WTC11 (cell line): ENCODE measurements at regions not wholly inside any gene's neighbourhood (a gene's known extent, or its start where the extent isn't known, plus 50 kb on each side); places are given as distances from the start of the nearest gene placed in this dataset.

Source experiments
- ATAC-seq: fragments of 200-7000 bp; cut with Tn5 transposase; 2 replicates; pipeline ENCODE4 v1.10.0; 2021; ENCODE audit warnings: mild to moderate bottlenecking, moderate library complexity
- CTCF ChIA-PET: fragments of 300-600 bp; sonication (Branson Sonifier 250); formaldehyde crosslinking; loops from one replicate; lab custom pipeline; 2021; ENCODE audit warnings: antibody characterized with exemption; lab: Charles Lee
- POLR2A ChIA-PET: fragments of 350-600 bp; sonication (Branson Sonifier 250); formaldehyde crosslinking; loops from one replicate; lab custom pipeline; 2021; ENCODE audit warnings: antibody characterized with exemption; lab: Charles Lee
- DNase-seq: peaks from one replicate; pipeline ENCODE4 v3.0.0; 2021; ENCODE audit warnings: low spot score
- H3K27ac Mint-ChIP-seq: 2 replicates; pipeline ENCODE4 v1.8.0; 2021; ENCODE audit warnings: mixed read lengths
- H3K27me3 Mint-ChIP-seq: 2 replicates; pipeline ENCODE4 v1.8.0; 2021; ENCODE audit warnings: low read depth, mild to moderate bottlenecking, moderate library complexity, mixed read lengths
- H3K36me3 Mint-ChIP-seq: 2 replicates; pipeline ENCODE4 v1.8.0; 2021; ENCODE audit warnings: mixed read lengths
- H3K4me1 Mint-ChIP-seq: 2 replicates; pipeline ENCODE4 v1.8.0; 2022; ENCODE audit warnings: mixed read lengths
- H3K4me3 Mint-ChIP-seq: 2 replicates; pipeline ENCODE4 v1.8.0; 2021; ENCODE audit warnings: mild to moderate bottlenecking, moderate library complexity, mixed read lengths
- H3K9me3 Mint-ChIP-seq: 2 replicates; pipeline ENCODE4 v1.8.0; 2021; ENCODE audit warnings: mixed read lengths
- AR ChIP-seq: fragments of 250-450 bp; sonication (Bioruptor Pico); IDR thresholded peaks from 2 replicates; pipeline ENCODE4 v1.9.0; 2021; ENCODE audit warnings: mild to moderate bottlenecking
- E2F1 ChIP-seq: sonication (generic); formaldehyde crosslinking; IDR thresholded peaks from 2 replicates; pipeline ENCODE4 v1.8.0; 2022; ENCODE audit warnings: mild to moderate bottlenecking, missing genetic modification reagents
- ELF4 ChIP-seq: sonication (generic); formaldehyde crosslinking; IDR thresholded peaks from 2 replicates; pipeline ENCODE4 v1.8.1; 2022; ENCODE audit warnings: low read depth, mild to moderate bottlenecking, moderate library complexity, missing genetic modification reagents
- ESRRA ChIP-seq: sonication (generic); formaldehyde crosslinking; IDR thresholded peaks from 2 replicates; pipeline ENCODE4 v1.8.1; 2022; ENCODE audit warnings: mild to moderate bottlenecking, missing genetic modification reagents, borderline replicate concordance
- FOXP1 ChIP-seq: sonication (generic); formaldehyde crosslinking; IDR thresholded peaks from 2 replicates; pipeline ENCODE4 v1.8.0; 2022; ENCODE audit warnings: missing genetic modification reagents, mild to moderate bottlenecking, moderate library complexity, borderline replicate concordance
- HMGA2 ChIP-seq: fragments of 250-450 bp; sonication (Bioruptor Pico); IDR thresholded peaks from 2 replicates; pipeline ENCODE4 v1.4.0; 2021; ENCODE audit warnings: mild to moderate bottlenecking, moderate library complexity
- MXD4 ChIP-seq: fragments of 250-450 bp; sonication (Bioruptor Pico); IDR thresholded peaks from 2 replicates; pipeline ENCODE4 v1.8.0; 2021; ENCODE audit warnings: mild to moderate bottlenecking, moderate library complexity, borderline replicate concordance
- NR2C2 ChIP-seq: sonication (generic); formaldehyde crosslinking; IDR thresholded peaks from 2 replicates; pipeline ENCODE4 v1.8.0; 2022; ENCODE audit warnings: mild to moderate bottlenecking, missing genetic modification reagents
- NR3C1 ChIP-seq: sonication (generic); formaldehyde crosslinking; conservative IDR thresholded peaks from 2 replicates; pipeline ENCODE4 v1.8.1; 2023; ENCODE audit warnings: low read depth, mild to moderate bottlenecking, missing genetic modification reagents
- PRRX2 ChIP-seq: fragments of 250-450 bp; sonication (Bioruptor Pico); IDR thresholded peaks from 2 replicates; pipeline ENCODE4 v1.8.0; 2021; ENCODE audit warnings: mild to moderate bottlenecking
- RELA ChIP-seq: sonication (generic); formaldehyde crosslinking; IDR thresholded peaks from 2 replicates; pipeline ENCODE4 v1.8.1; 2022; ENCODE audit warnings: missing genetic modification reagents, mild to moderate bottlenecking, borderline replicate concordance
- SMAD3 ChIP-seq: sonication (generic); formaldehyde crosslinking; IDR thresholded peaks from 2 replicates; pipeline ENCODE4 v1.8.0; 2022; ENCODE audit warnings: missing genetic modification reagents, mild to moderate bottlenecking, borderline replicate concordance
- ZNF512 ChIP-seq: sonication (generic); formaldehyde crosslinking; IDR thresholded peaks from 2 replicates; pipeline ENCODE4 v1.8.1; 2022; ENCODE audit warnings: missing genetic modification reagents, borderline replicate concordance
- TF ChIP-seq, protein P1 (sequence below): sonication (generic); formaldehyde crosslinking; IDR thresholded peaks from 2 replicates; pipeline ENCODE4 v1.8.1; 2022; ENCODE audit warnings: mild to moderate bottlenecking, missing genetic modification reagents, moderate library complexity, borderline replicate concordance
- TF ChIP-seq, protein P2 (sequence below): sonication (generic); formaldehyde crosslinking; IDR thresholded peaks from 2 replicates; pipeline ENCODE4 v1.8.1; 2023; ENCODE audit warnings: mild to moderate bottlenecking, missing genetic modification reagents, moderate library complexity
- TF ChIP-seq, protein P3 (sequence below): sonication (generic); formaldehyde crosslinking; IDR thresholded peaks from 2 replicates; pipeline ENCODE4 v1.8.0; 2023; ENCODE audit warnings: missing genetic modification reagents, mild to moderate bottlenecking, borderline replicate concordance

GRCh38 chr16:72301523-72302236 lies 129.7 kb upstream of the PMFBP1 start (continued):
- TF ChIP-seq, protein P1, sequence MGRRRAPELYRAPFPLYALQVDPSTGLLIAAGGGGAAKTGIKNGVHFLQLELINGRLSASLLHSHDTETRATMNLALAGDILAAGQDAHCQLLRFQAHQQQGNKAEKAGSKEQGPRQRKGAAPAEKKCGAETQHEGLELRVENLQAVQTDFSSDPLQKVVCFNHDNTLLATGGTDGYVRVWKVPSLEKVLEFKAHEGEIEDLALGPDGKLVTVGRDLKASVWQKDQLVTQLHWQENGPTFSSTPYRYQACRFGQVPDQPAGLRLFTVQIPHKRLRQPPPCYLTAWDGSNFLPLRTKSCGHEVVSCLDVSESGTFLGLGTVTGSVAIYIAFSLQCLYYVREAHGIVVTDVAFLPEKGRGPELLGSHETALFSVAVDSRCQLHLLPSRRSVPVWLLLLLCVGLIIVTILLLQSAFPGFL (CRISPR knock-in tag), result no peak
- TF ChIP-seq AR (CRISPR knock-in tag), result no peak
- no peak for TF ChIP-seq ESRRA (CRISPR knock-in tag)
- TF ChIP-seq HMGA2 (CRISPR knock-in tag), result no peak
- TF ChIP-seq MXD4 (CRISPR knock-in tag), result no peak
- TF ChIP-seq FOXP1 (CRISPR knock-in tag), result no peak

DNA sequence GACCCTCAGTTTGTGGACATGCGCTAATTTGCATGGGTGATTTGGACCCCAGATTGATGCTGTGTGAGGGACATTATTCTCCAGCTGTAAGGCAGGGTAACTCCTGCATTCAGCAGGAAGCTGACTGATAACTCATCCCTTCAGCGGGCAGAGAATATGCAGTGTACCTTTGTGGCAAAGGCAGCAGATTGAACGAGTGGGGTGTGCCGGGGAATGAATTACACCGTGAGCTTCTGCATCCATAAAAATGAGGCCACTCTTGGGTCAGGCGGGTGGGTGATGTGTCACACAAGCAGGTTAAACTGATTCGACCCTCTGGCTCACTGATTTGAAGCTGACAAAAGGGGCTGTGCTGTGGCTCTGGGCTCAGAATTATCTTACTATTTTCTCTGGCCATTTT lies 128.9 kb upstream of the PMFBP1 start:
- POLR2A ChIA-PET, result no interaction called here
- CTCF ChIA-PET, result no interaction called here
- TF ChIP-seq ELF4 (CRISPR knock-in tag) (no peak), RELA (CRISPR knock-in tag) (no peak), NR2C2 (CRISPR knock-in tag) (no peak), SMAD3 (CRISPR knock-in tag) (no peak), PRRX2 (CRISPR knock-in tag) (no peak)
- H3K4me1 Mint-ChIP-seq, result no peaks in the 10 kb centered on the region
- no peak overlapping the region for H3K4me3 Mint-ChIP-seq
- H3K9me3 Mint-ChIP-seq, result peaks cover 16% of the 10 kb centered on the region
- H3K27me3 Mint-ChIP-seq, result no peaks in the 10 kb centered on the region
- ATAC-seq, result no peak
- H3K27ac Mint-ChIP-seq, result no peak overlapping the region
- DNase-seq, result no peak
- H3K36me3 Mint-ChIP-seq, result peaks cover 12% of the 10 kb centered on the region

DNA sequence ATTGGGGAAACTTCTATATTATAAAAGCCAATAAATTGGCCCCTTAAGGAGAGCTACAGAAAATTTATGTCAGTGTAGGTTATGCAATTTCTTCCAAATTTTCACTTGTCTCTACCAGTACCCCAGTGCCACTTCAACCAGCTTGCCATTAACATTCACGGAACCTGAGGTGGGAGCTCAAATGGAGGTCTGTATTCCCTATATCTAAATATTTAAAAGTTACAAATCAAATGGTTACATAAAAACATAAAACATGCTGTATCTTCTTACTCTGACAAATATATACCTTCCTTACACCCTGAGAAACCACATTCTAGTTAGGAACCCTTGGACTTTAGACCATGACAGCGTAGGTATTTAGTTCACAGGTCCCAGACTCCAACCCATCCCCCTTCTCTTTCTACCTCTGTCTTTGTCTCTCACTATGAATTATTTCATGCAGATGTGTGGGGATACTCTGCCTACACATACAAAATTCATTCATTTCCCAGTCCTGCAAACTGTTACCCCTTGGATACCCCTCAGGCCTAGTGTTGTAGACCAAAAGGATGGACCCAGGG lies 127.8 kb upstream of the PMFBP1 start:
- no peak for ATAC-seq
- Mint-ChIP-seq H3K27me3 (no peaks in the 10 kb centered on the region), H3K36me3 (peaks cover 8% of the 10 kb centered on the region), H3K9me3 (peaks cover 9% of the 10 kb centered on the region), H3K4me1 (no peaks in the 10 kb centered on the region), H3K4me3 (no peak overlapping the region), H3K27ac (no peak overlapping the region)
- DNase-seq, result no peak
- POLR2A ChIA-PET, result no interaction called here
- CTCF ChIA-PET, result no interaction called here
- TF ChIP-seq, protein P2, sequence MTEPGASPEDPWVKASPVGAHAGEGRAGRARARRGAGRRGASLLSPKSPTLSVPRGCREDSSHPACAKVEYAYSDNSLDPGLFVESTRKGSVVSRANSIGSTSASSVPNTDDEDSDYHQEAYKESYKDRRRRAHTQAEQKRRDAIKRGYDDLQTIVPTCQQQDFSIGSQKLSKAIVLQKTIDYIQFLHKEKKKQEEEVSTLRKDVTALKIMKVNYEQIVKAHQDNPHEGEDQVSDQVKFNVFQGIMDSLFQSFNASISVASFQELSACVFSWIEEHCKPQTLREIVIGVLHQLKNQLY (CRISPR knock-in tag), result no peak

DNA sequence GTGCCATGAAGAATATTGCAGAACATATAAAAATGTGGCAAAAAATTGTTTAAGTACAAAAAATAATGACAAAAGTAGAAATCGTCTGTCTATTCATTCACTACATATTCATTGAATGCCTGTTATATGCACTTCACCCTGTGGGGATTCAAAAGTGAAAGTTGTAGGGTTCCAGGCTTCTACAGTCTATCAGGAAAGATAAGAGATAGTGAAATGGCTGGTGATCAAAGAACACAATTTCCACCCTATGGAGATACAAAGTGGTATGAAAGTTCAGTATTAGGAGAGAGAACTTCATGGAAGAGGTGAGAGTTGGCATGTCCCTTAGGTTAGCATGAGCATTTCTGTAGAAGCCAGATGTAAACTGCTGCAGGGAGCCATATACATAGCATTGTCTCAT lies 127.0 kb upstream of the PMFBP1 start:
- ChIA-PET POLR2A (no interaction called here), CTCF (no interaction called here)
- Mint-ChIP-seq H3K4me3 (no peak overlapping the region), H3K27ac (no peak overlapping the region), H3K9me3 (peaks cover 5% of the 10 kb centered on the region), H3K4me1 (no peaks in the 10 kb centered on the region), H3K36me3 (0 out of 2 replicates have a peak, but pooled peaks cover 4% of the 10 kb centered on the region), H3K27me3 (no peaks in the 10 kb centered on the region)
- DNase-seq (no peak), ATAC-seq (no peak)
- TF ChIP-seq ZNF512 (CRISPR knock-in tag) (no peak), E2F1 (CRISPR knock-in tag) (no peak), NR3C1 (CRISPR knock-in tag) (no peak), RELA (CRISPR knock-in tag) (no peak), NR2C2 (CRISPR knock-in tag) (no peak)
- TF ChIP-seq, protein P3, sequence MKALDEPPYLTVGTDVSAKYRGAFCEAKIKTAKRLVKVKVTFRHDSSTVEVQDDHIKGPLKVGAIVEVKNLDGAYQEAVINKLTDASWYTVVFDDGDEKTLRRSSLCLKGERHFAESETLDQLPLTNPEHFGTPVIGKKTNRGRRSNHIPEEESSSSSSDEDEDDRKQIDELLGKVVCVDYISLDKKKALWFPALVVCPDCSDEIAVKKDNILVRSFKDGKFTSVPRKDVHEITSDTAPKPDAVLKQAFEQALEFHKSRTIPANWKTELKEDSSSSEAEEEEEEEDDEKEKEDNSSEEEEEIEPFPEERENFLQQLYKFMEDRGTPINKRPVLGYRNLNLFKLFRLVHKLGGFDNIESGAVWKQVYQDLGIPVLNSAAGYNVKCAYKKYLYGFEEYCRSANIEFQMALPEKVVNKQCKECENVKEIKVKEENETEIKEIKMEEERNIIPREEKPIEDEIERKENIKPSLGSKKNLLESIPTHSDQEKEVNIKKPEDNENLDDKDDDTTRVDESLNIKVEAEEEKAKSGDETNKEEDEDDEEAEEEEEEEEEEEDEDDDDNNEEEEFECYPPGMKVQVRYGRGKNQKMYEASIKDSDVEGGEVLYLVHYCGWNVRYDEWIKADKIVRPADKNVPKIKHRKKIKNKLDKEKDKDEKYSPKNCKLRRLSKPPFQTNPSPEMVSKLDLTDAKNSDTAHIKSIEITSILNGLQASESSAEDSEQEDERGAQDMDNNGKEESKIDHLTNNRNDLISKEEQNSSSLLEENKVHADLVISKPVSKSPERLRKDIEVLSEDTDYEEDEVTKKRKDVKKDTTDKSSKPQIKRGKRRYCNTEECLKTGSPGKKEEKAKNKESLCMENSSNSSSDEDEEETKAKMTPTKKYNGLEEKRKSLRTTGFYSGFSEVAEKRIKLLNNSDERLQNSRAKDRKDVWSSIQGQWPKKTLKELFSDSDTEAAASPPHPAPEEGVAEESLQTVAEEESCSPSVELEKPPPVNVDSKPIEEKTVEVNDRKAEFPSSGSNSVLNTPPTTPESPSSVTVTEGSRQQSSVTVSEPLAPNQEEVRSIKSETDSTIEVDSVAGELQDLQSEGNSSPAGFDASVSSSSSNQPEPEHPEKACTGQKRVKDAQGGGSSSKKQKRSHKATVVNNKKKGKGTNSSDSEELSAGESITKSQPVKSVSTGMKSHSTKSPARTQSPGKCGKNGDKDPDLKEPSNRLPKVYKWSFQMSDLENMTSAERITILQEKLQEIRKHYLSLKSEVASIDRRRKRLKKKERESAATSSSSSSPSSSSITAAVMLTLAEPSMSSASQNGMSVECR (CRISPR knock-in tag), result no peak
